Neural progenitor cell (in vitro differentiated cells): ENCODE measurements at regions not wholly inside any gene's neighbourhood (a gene's known extent, or its start where the extent isn't known, plus 50 kb on each side); places are given as distances from the start of the nearest gene placed in this dataset.
"Not testable (repeated sequence)": the region's sequence is repeated elsewhere in the genome, so short reads cannot be mapped to it uniquely, and the experiment has no call there.

Source experiments
- DNase-seq: peaks from one replicate; pipeline ENCODE4 v3.0.0-alpha.2; 2016; ENCODE audit warnings: low spot score
- H2AFZ ChIP-seq: fragments of 200-600 bp; sonication (generic); replicated peaks from 2 replicates; pipeline ENCODE4 v1.6.1; 2016; ENCODE audit warnings: antibody characterized with exemption
- H3F3A ChIP-seq: fragments of 200-600 bp; sonication (generic); 2 replicates; pipeline ENCODE4 v1.6.1; 2016; ENCODE audit warnings: antibody characterized with exemption, low read depth
- H3K27ac ChIP-seq: fragments of 200-600 bp; sonication (generic); 2 replicates; pipeline ENCODE4 v1.5.1; 2016; ENCODE audit warnings: mild to moderate bottlenecking
- H3K27me3 ChIP-seq: fragments of 200-600 bp; sonication (generic); 2 replicates; pipeline ENCODE4 v1.6.1; 2016; ENCODE audit warnings: mild to moderate bottlenecking, moderate library complexity
- H3K36me3 ChIP-seq: fragments of 200-600 bp; sonication (generic); 2 replicates; pipeline ENCODE4 v1.5.1; 2016
- H3K4me1 ChIP-seq: fragments of 200-600 bp; sonication (generic); 2 replicates; pipeline ENCODE4 v1.6.1; 2016; ENCODE audit warnings: mixed run types
- H3K4me2 ChIP-seq: fragments of 200-600 bp; sonication (generic); 2 replicates; pipeline ENCODE4 v1.6.1; 2016
- H3K4me3 ChIP-seq: fragments of 200-600 bp; sonication (generic); 2 replicates; pipeline ENCODE4 v1.5.1; 2016
- H3K79me2 ChIP-seq: fragments of 200-600 bp; sonication (generic); 2 replicates; pipeline ENCODE4 v1.6.1; 2016; ENCODE audit warnings: low read depth
- H3K9ac ChIP-seq: fragments of 200-600 bp; sonication (generic); 2 replicates; pipeline ENCODE4 v1.6.1; 2016
- H3K9me3 ChIP-seq: fragments of 200-600 bp; sonication (generic); 2 replicates; pipeline ENCODE4 v1.5.1; 2016; ENCODE audit warnings: low read depth
- H4K20me1 ChIP-seq: fragments of 200-600 bp; sonication (generic); 2 replicates; pipeline ENCODE4 v1.6.1; 2016; ENCODE audit warnings: low read depth
- H3K27ac Mint-ChIP-seq: 3 replicates; pipeline ENCODE4 v1.8.0; 2021; ENCODE audit warnings: mixed read lengths
- H3K27me3 Mint-ChIP-seq: 2 replicates; pipeline ENCODE4 v1.8.0; 2022; ENCODE audit warnings: low read depth, mild to moderate bottlenecking, inconsistent platforms, moderate library complexity, mixed read lengths; ENCODE audit not compliant: insufficient read depth
- H3K36me3 Mint-ChIP-seq: 3 replicates; pipeline ENCODE4 v1.8.0; 2021; ENCODE audit warnings: mixed read lengths
- H3K4me1 Mint-ChIP-seq: 3 replicates; pipeline ENCODE4 v1.8.0; 2021; ENCODE audit warnings: mixed read lengths
- H3K4me3 Mint-ChIP-seq: 3 replicates; pipeline ENCODE4 v1.8.0; 2021; ENCODE audit warnings: mild to moderate bottlenecking, moderate library complexity, mixed read lengths
- H3K9me3 Mint-ChIP-seq: 3 replicates; pipeline ENCODE4 v1.8.0; 2020; ENCODE audit warnings: mixed read lengths
- CTCF ChIP-seq: fragments of 200-600 bp; sonication (generic); IDR thresholded peaks from 2 replicates; pipeline ENCODE4 v1.5.1; 2017; ENCODE audit warnings: antibody characterized with exemption, mild to moderate bottlenecking
- EZH2 ChIP-seq: fragments of 200-600 bp; sonication (generic); IDR thresholded peaks from 2 replicates; pipeline ENCODE4 v1.6.1; 2017; ENCODE audit warnings: antibody characterized with exemption, mild to moderate bottlenecking, moderate library complexity
- EZH2phosphoT487 ChIP-seq: fragments of 200-600 bp; sonication (generic); IDR thresholded peaks from 2 replicates; pipeline ENCODE4 v1.6.1; 2017; ENCODE audit warnings: antibody characterized with exemption

DNA sequence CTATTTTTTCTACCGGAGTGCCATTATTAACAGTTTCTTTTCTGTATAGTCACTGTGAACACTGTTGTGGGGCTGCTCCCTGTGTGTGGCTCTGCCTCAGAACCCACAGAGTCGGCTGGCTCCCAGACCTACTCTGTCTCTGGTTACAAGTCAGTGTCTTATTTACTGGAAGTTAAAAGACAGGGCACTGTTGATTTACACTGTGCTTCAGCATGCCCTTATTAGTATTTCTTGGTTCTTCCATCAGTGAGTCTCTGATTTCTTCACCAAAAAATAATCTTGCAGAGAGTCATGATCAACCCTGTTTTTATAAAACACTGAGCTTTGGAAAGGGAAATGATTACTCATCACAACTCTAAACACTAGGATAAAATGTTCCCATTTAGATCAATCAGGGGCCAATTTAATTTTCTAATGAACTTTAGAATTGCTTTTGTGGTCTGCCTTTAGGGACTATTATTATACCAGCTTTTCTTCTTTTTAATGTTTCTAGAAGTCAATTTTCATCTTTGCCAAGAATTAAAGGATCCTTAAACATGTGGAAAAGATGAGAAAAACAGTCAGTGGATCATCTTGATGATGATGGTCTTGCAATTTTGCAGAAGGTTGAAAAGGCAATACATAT lies 92.6 kb downstream of the UTRN start:
- no peak overlapping the region for H3K9ac ChIP-seq
- H3K27ac Mint-ChIP-seq, result no peak overlapping the region

GRCh38 chr6:144378437-144378836 lies 93.3 kb downstream of the UTRN start:
- TF ChIP-seq EZH2phosphoT487, result no peak
- no peak for TF ChIP-seq CTCF
- TF ChIP-seq EZH2, result no peak
- Histone ChIP-seq H3K4me2 (no peak overlapping the region), H3K27me3 (no peaks in the 10 kb centered on the region), H3K36me3 (no peaks in the 10 kb centered on the region), H3K79me2 (peaks cover 6% of the 10 kb centered on the region), H3K4me3 (no peak overlapping the region), H3K27ac (no peak overlapping the region), H4K20me1 (no peaks in the 10 kb centered on the region), H3K9me3 (peaks cover 8% of the 10 kb centered on the region), H2AFZ (no peak overlapping the region), H3K4me1 (no peaks in the 10 kb centered on the region), H3F3A (no peaks in the 10 kb centered on the region), H3K9ac (no peak overlapping the region)
- Mint-ChIP-seq H3K36me3 (peaks cover 10% of the 10 kb centered on the region), H3K27me3 (no peaks in the 10 kb centered on the region), H3K4me1 (no peaks in the 10 kb centered on the region), H3K27ac (peak overlapping the region; percentile 2), H3K9me3 (peaks cover 15% of the 10 kb centered on the region), H3K4me3 (no peak overlapping the region)
- no peak for DNase-seq

More for the DNA sequence above, 92.6 kb downstream of the UTRN start:
- TF ChIP-seq CTCF, result no peak
- no peak for TF ChIP-seq EZH2phosphoT487
- TF ChIP-seq EZH2, result no peak
- peaks cover 8% of the 10 kb centered on the region for H3K9me3 ChIP-seq
- H3K9me3 Mint-ChIP-seq, result peaks cover 15% of the 10 kb centered on the region
- H3F3A ChIP-seq, result no peaks in the 10 kb centered on the region
- H3K27ac ChIP-seq, result no peak overlapping the region
- H3K4me3 Mint-ChIP-seq, result no peak overlapping the region
- no peaks in the 10 kb centered on the region for H3K36me3 ChIP-seq
- no peaks in the 10 kb centered on the region for H3K27me3 Mint-ChIP-seq
- H2AFZ ChIP-seq, result no peak overlapping the region
- no peak for DNase-seq
- H3K27me3 ChIP-seq, result no peaks in the 10 kb centered on the region
- peaks cover 6% of the 10 kb centered on the region for H3K79me2 ChIP-seq
- H3K4me1 ChIP-seq, result no peaks in the 10 kb centered on the region
- no peaks in the 10 kb centered on the region for H3K4me1 Mint-ChIP-seq
- no peak overlapping the region for H3K4me2 ChIP-seq
- H3K36me3 Mint-ChIP-seq, result peaks cover 10% of the 10 kb centered on the region
- no peak overlapping the region for H3K4me3 ChIP-seq
- H4K20me1 ChIP-seq, result no peaks in the 10 kb centered on the region

GRCh38 chr6:144379356-144379755 lies 94.2 kb downstream of the UTRN start:
- no peak overlapping the region for H3K27ac Mint-ChIP-seq
- peaks cover 10% of the 10 kb centered on the region for H3K36me3 Mint-ChIP-seq
- no peaks in the 10 kb centered on the region for H3K27me3 Mint-ChIP-seq
- Histone ChIP-seq H3K4me1 (no peaks in the 10 kb centered on the region), H3K4me3 (no peak overlapping the region), H2AFZ (no peak overlapping the region), H3K79me2 (peaks cover 12% of the 10 kb centered on the region), H3K27ac (no peak overlapping the region), H3F3A (no peaks in the 10 kb centered on the region), H4K20me1 (no peaks in the 10 kb centered on the region), H3K9me3 (peaks cover 8% of the 10 kb centered on the region), H3K27me3 (no peaks in the 10 kb centered on the region), H3K36me3 (no peaks in the 10 kb centered on the region), H3K4me2 (no peak overlapping the region), H3K9ac (no peak overlapping the region)
- TF ChIP-seq EZH2 (no peak), CTCF (no peak), EZH2phosphoT487 (no peak)
- H3K4me3 Mint-ChIP-seq, result no peak overlapping the region
- DNase-seq, result no peak
- no peaks in the 10 kb centered on the region for H3K4me1 Mint-ChIP-seq
- peaks cover 15% of the 10 kb centered on the region for H3K9me3 Mint-ChIP-seq

DNA sequence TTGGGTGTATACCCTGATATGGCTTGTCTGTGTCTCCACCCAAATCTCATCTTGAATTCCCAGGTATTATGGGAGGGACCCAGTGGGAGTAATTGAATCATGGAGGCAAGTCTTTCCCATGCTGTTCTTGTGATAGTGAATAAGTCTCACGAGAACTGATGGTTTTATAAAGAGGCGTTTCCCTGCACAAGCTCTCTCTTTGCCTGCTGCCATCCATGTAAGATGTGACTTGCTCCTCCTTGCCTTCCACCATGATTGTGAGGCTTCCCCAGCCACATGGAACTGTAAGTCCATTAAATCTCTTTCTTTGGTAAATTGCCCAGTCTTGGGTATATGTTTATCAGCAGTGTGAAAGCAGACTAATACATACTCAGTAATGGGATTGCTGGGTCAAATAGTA lies 96.4 kb downstream of the UTRN start:
- not testable (repeated sequence) for H3K4me1 Mint-ChIP-seq, H3F3A ChIP-seq, H3K4me3 ChIP-seq, H3K4me3 Mint-ChIP-seq, H4K20me1 ChIP-seq, H3K27me3 Mint-ChIP-seq, H3K27ac Mint-ChIP-seq, H3K27me3 ChIP-seq, H3K36me3 Mint-ChIP-seq, H3K4me1 ChIP-seq, H3K9ac ChIP-seq, H3K9me3 ChIP-seq, H2AFZ ChIP-seq, DNase-seq, H3K27ac ChIP-seq, H3K4me2 ChIP-seq, H3K36me3 ChIP-seq
- H3K9me3 Mint-ChIP-seq, result peaks cover 15% of the 10 kb centered on the region
- peaks cover 15% of the 10 kb centered on the region for H3K79me2 ChIP-seq
